GM12875 (cell line): ENCODE measurements at regions not wholly inside any gene's neighbourhood (a gene's known extent, or its start where the extent isn't known, plus 50 kb on each side); places are given as distances from the start of the nearest gene placed in this dataset.

ENCODE experiments used
- H3K4me3 ChIP-seq: one replicate; pipeline ENCODE4 v1.5.1; 2011; ENCODE audit warnings: low read depth, low read length, control low read depth
- TF ChIP-seq, protein P1 (sequence below): IDR thresholded peaks from 2 replicates; pipeline ENCODE4 v1.5.1; 2011; ENCODE audit warnings: low read depth, mild to moderate bottlenecking, control low read depth, inconsistent platforms, low read length, moderate library complexity, borderline replicate concordance; ENCODE audit not compliant: insufficient read depth

DNA sequence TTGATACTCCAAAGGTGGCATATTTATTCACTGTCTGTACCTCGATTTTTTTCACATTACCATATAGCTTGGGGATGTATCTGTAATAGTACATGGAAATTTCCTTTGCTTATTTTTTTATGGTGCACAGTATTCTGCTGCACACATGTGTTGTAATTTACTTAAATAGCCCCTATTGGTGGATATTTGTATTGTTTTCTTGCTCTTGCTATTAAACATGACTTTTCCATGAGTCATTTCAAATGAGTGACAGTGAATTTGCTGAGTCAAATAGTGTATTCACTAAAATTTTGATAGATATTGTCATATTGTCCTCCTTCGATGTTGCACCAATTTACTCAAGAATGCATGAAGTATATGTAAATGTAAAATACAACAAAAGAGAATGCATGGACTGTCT is 122.7 kb upstream of the STEAP4 start:
- H3K4me3 ChIP-seq, result no peak overlapping the region
- TF ChIP-seq, protein P1, sequence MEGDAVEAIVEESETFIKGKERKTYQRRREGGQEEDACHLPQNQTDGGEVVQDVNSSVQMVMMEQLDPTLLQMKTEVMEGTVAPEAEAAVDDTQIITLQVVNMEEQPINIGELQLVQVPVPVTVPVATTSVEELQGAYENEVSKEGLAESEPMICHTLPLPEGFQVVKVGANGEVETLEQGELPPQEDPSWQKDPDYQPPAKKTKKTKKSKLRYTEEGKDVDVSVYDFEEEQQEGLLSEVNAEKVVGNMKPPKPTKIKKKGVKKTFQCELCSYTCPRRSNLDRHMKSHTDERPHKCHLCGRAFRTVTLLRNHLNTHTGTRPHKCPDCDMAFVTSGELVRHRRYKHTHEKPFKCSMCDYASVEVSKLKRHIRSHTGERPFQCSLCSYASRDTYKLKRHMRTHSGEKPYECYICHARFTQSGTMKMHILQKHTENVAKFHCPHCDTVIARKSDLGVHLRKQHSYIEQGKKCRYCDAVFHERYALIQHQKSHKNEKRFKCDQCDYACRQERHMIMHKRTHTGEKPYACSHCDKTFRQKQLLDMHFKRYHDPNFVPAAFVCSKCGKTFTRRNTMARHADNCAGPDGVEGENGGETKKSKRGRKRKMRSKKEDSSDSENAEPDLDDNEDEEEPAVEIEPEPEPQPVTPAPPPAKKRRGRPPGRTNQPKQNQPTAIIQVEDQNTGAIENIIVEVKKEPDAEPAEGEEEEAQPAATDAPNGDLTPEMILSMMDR, result no peak

GRCh38 chr7:88402529-88402928 is 95.8 kb upstream of the STEAP4 start:
- no peak overlapping the region for H3K4me3 ChIP-seq
- TF ChIP-seq, protein P1, result no peak

- no peak overlapping the region for H3K4me3 ChIP-seq
- TF ChIP-seq, protein P1, result peak; percentile 54; the same call in 1 of the 2 replicates
These were observed 94.4 kb upstream of the STEAP4 start for GRCh38 chr7:88401009-88401623.

DNA sequence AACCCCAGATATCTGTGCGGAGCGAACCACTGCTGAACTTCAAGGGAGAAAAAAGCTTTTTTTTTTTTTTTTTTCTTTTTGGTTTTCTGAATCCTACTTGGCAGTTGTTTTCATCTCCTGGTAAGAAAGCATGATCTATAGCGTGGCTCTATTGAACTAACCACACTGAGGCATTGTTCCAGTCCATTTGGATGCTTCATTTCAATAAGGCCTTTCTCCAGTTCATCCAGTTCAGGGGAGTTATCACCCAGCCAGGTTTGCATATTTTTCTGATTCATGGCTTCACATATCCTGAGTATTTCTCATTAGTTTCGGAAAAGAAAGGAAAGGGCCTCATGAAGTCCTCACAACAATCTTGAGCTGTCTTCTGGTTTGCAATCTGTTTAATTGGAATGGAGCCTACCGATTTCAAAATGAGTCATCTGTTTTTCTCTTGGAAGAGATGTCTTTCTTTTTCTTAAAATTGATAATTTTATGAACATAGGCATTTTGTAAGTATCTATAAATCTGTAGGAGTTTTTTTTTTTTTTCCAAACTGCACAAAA is 93.1 kb upstream of the STEAP4 start:
- no peak overlapping the region for H3K4me3 ChIP-seq
- TF ChIP-seq, protein P1, result no peak

- no peak overlapping the region for H3K4me3 ChIP-seq
- TF ChIP-seq, protein P1, result no peak
These were observed 92.3 kb upstream of the STEAP4 start for GRCh38 chr7:88399036-88399435.

- H3K4me3 ChIP-seq, result no peak overlapping the region
- TF ChIP-seq, protein P1, result no peak
These were observed 91.8 kb upstream of the STEAP4 start for GRCh38 chr7:88398459-88398858.

GRCh38 chr7:88396948-88397322 is 90.2 kb upstream of the STEAP4 start:
- no peak overlapping the region for H3K4me3 ChIP-seq
- TF ChIP-seq, protein P1, result no peak
